ENCODE measurements at regions not wholly inside any gene's neighbourhood (a gene's known extent, or its start where the extent isn't known, plus 50 kb on each side); places are given as distances from the start of the nearest gene placed in this dataset.

DNA sequence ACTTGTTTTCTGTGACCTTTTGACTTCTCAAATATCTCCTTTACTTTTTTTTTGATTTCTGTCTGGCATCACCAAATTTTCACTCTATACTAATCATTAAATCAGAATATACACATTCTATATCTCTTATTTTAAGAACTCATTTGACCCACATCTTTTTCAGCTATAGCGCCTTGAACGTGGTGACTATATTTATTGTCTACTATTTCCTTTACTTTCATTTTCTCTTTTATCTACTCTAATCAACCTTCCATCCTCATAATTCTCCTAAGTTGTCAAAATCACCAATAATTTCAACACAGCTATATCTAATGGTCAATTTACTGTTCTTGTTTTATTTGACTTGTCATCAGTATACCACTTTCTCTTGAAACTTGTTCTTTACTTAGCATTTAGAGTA is 119.0 kb upstream of the CBLB start:
- Histone ChIP-seq H3K9ac (ENCODE audit: low read depth, low read length, poor library complexity, severe bottlenecking) (no peak overlapping the region), H4K20me1 (ENCODE audit: insufficient read depth, low read length, poor library complexity, severe bottlenecking) (no peaks in the 10 kb centered on the region), H3K79me2 (ENCODE audit: insufficient read depth, low read length) (no peaks in the 10 kb centered on the region), H3K9me3 (ENCODE audit: insufficient read depth, low read depth, low read length) (peaks cover 9% of the 10 kb centered on the region; the same call in 1 of the 2 replicates), H3K4me2 (ENCODE audit: low read depth, low read length, poor library complexity, severe bottlenecking) (peak overlapping the region; percentile 21), H3K4me1 (ENCODE audit: insufficient read depth, low read length, poor library complexity, severe bottlenecking) (peaks cover 6% of the 10 kb centered on the region), H3K27me3 (ENCODE audit: insufficient read depth, low read length, poor library complexity, severe bottlenecking) (no peaks in the 10 kb centered on the region), H2AFZ (ENCODE audit: low read length) (peak overlapping the region; percentile 54; the same call in 1 of the 2 replicates), H3K9me2 (replicated peaks; ENCODE audit: low read depth, low read length) (no peaks in the 10 kb centered on the region), H3K36me3 (ENCODE audit: insufficient read depth, low read length) (no peaks in the 10 kb centered on the region), H3F3A (ENCODE audit: low read depth) (no peaks in the 10 kb centered on the region), H3K4me3 (ENCODE audit: low read length, poor library complexity, severe bottlenecking) (no peak overlapping the region)
- no peak for TF ChIP-seq CTCF (conservative IDR thresholded peaks at IDR 0.05; ENCODE audit: low read length)
- TF ChIP-seq EZH2phosphoT487 (IDR thresholded peaks at IDR 0.05; ENCODE audit: borderline replicate concordance) = no peak

- Histone ChIP-seq H4K20me1 (ENCODE audit: insufficient read depth, low read length, poor library complexity, severe bottlenecking) (no peaks in the 10 kb centered on the region), H3K9me2 (replicated peaks; ENCODE audit: low read depth, low read length) (no peaks in the 10 kb centered on the region), H3K79me2 (ENCODE audit: insufficient read depth, low read length) (no peaks in the 10 kb centered on the region)
These were observed 119.9 kb upstream of the CBLB start for GRCh38 chr3:105988540-105989212.

DNA sequence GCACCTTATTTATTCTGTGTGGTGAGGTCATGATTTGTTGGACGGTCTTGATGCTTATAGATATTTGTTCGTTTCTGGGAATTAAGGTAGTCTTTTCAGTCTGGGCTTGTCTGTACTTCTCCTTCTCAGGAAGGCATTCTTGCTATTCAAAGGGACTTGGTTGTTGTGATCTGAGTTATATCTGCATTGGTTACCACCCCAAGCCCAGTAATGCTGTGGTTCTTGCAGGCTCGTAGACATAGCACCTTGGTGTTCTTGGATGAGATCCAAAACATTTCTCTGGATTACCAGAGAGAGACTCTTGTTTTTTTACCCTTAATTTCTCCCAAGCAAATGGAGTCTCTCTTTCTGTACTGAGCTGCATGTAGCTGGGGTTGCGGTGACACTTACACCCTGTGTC is 128.0 kb upstream of the CBLB start:
- H2AFZ ChIP-seq (ENCODE audit: low read length) = no peak overlapping the region
- no peak overlapping the region for H3K4me2 ChIP-seq (ENCODE audit: low read depth, low read length, poor library complexity, severe bottlenecking)
- H3K79me2 ChIP-seq (ENCODE audit: insufficient read depth, low read length) = no peaks in the 10 kb centered on the region
- no peaks in the 10 kb centered on the region for H3K36me3 ChIP-seq (ENCODE audit: insufficient read depth, low read length)
- TF ChIP-seq EZH2phosphoT487 (IDR thresholded peaks at IDR 0.05; ENCODE audit: borderline replicate concordance) (no peak), CTCF (conservative IDR thresholded peaks at IDR 0.05; ENCODE audit: low read length) (no peak)
- H3K9me3 ChIP-seq (ENCODE audit: insufficient read depth, low read depth, low read length) = peaks cover 5% of the 10 kb centered on the region; the same call in 1 of the 2 replicates
- H3K27me3 ChIP-seq (ENCODE audit: insufficient read depth, low read length, poor library complexity, severe bottlenecking) = no peaks in the 10 kb centered on the region
- H3K4me1 ChIP-seq (ENCODE audit: insufficient read depth, low read length, poor library complexity, severe bottlenecking) = no peaks in the 10 kb centered on the region
- H3K9ac ChIP-seq (ENCODE audit: low read depth, low read length, poor library complexity, severe bottlenecking) = no peak overlapping the region
- H3K4me3 ChIP-seq (ENCODE audit: low read length, poor library complexity, severe bottlenecking) = no peak overlapping the region
- H3K9me2 ChIP-seq (replicated peaks; ENCODE audit: low read depth, low read length) = no peaks in the 10 kb centered on the region
- H4K20me1 ChIP-seq (ENCODE audit: insufficient read depth, low read length, poor library complexity, severe bottlenecking) = no peaks in the 10 kb centered on the region
- H3F3A ChIP-seq (ENCODE audit: low read depth) = no peaks in the 10 kb centered on the region

More at GRCh38 chr3:105988540-105989212, 119.9 kb upstream of the CBLB start:
- H3K9ac ChIP-seq (ENCODE audit: low read depth, low read length, poor library complexity, severe bottlenecking) = no peak overlapping the region
- no peak overlapping the region for H3K4me3 ChIP-seq (ENCODE audit: low read length, poor library complexity, severe bottlenecking)
- H3K4me2 ChIP-seq (ENCODE audit: low read depth, low read length, poor library complexity, severe bottlenecking) = no peak overlapping the region
- no peak for TF ChIP-seq CTCF (conservative IDR thresholded peaks at IDR 0.05; ENCODE audit: low read length)
- TF ChIP-seq EZH2phosphoT487 (IDR thresholded peaks at IDR 0.05; ENCODE audit: borderline replicate concordance) = no peak
- H3K9me3 ChIP-seq (ENCODE audit: insufficient read depth, low read depth, low read length) = peaks cover 8% of the 10 kb centered on the region; the same call in 1 of the 2 replicates
- no peaks in the 10 kb centered on the region for H3K36me3 ChIP-seq (ENCODE audit: insufficient read depth, low read length)
- no peaks in the 10 kb centered on the region for H3F3A ChIP-seq (ENCODE audit: low read depth)
- H3K4me1 ChIP-seq (ENCODE audit: insufficient read depth, low read length, poor library complexity, severe bottlenecking) = peaks cover 6% of the 10 kb centered on the region
- H2AFZ ChIP-seq (ENCODE audit: low read length) = no peak overlapping the region
- no peaks in the 10 kb centered on the region for H3K27me3 ChIP-seq (ENCODE audit: insufficient read depth, low read length, poor library complexity, severe bottlenecking)
